ENCODE measurements at regions not wholly inside any gene's neighbourhood (a gene's known extent, or its start where the extent isn't known, plus 50 kb on each side); places are given as distances from the start of the nearest gene placed in this dataset.

GRCh38 chr16:54985156-54985555, 54.5 kb downstream of the IRX5 start:
- TF ChIP-seq NANOG (IDR thresholded peaks at IDR 0.05; ENCODE audit: borderline replicate concordance): no peak
- no peak for TF ChIP-seq JUNB (IDR thresholded peaks at IDR 0.05; ENCODE audit: unreplicated experiment)
- TF ChIP-seq EZH2 (IDR thresholded peaks at IDR 0.05; ENCODE audit: low read depth, unreplicated experiment): no peak
- TF ChIP-seq CREB1 (CRISPR knock-in tag; IDR thresholded peaks at IDR 0.05; ENCODE audit: low read depth): no peak
- TF ChIP-seq ZNF462 (CRISPR knock-in tag; IDR thresholded peaks at IDR 0.05): no peak
- TF ChIP-seq CTCF (conservative IDR thresholded peaks at IDR 0.05; ENCODE audit: low read depth in 2 of 2): no peak
- TF ChIP-seq REST (IDR thresholded peaks at IDR 0.05; ENCODE audit: unreplicated experiment): no peak
- no peak for TF ChIP-seq ZNF114 (CRISPR knock-in tag; IDR thresholded peaks at IDR 0.05)
- no peak for TF ChIP-seq STAT1 (IDR thresholded peaks at IDR 0.05; ENCODE audit: unreplicated experiment)
- ATAC-seq (no peak), DNase-seq (ENCODE audit: low spot score) (no peak)
- no peak overlapping the region for H3K4me3 ChIP-seq
- H3K27me3 ChIP-seq (ENCODE audit: insufficient read depth): no peaks in the 10 kb centered on the region
- no peak overlapping the region for H3K4me2 ChIP-seq
- no peaks in the 10 kb centered on the region for H3F3A ChIP-seq (replicated peaks; ENCODE audit: low read depth)
- no peak overlapping the region; the same call in 1 of the 2 replicates for H2AFZ ChIP-seq
- Mint-ChIP-seq H3K4me1 (peaks cover 18% of the 10 kb centered on the region), H3K36me3 (ENCODE audit: low read depth) (no peaks in the 10 kb centered on the region), H3K4me3 (no peak overlapping the region), H3K27me3 (ENCODE audit: insufficient read depth, low read depth, poor library complexity) (peaks cover 2% of the 10 kb centered on the region), H3K27ac (no peak overlapping the region), H3K9me3 (no peaks in the 10 kb centered on the region)
- H3K4me1 ChIP-seq (ENCODE audit: insufficient read depth): peaks cover 8% of the 10 kb centered on the region
- no peaks in the 10 kb centered on the region for H4K20me1 ChIP-seq (replicated peaks; ENCODE audit: insufficient read depth)
- H3K27ac ChIP-seq (ENCODE audit: low read depth): no peak overlapping the region
- H3K36me3 ChIP-seq (ENCODE audit: insufficient read depth): no peaks in the 10 kb centered on the region
- no peaks in the 10 kb centered on the region for H3K79me2 ChIP-seq (replicated peaks; ENCODE audit: insufficient read depth)
- no peaks in the 10 kb centered on the region for H3K9me2 ChIP-seq (ENCODE audit: insufficient read depth)
